ENCODE measurements at regions not wholly inside any gene's neighbourhood (a gene's known extent, or its start where the extent isn't known, plus 50 kb on each side); places are given as distances from the start of the nearest gene placed in this dataset.

DNA sequence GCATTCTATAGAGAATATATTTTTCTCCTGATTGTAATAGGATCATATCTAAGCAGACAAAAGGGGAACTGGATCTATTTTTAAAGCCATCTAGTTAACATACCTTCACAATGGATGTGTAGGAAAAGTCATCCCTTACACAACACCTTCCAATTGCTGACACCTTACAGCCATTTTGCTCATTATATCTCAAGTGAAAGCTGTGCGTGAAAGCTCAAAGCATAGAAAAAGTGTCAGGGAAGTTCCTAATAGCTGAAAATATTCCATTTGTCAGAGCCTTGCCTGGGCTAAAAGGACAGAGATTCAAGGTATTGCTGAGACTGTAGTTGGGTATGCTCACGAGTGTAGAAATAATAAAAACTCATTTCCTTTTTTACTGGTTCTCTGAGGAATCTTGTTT is 340.6 kb upstream of the KLHL1 start:
- TF ChIP-seq, protein P1, sequence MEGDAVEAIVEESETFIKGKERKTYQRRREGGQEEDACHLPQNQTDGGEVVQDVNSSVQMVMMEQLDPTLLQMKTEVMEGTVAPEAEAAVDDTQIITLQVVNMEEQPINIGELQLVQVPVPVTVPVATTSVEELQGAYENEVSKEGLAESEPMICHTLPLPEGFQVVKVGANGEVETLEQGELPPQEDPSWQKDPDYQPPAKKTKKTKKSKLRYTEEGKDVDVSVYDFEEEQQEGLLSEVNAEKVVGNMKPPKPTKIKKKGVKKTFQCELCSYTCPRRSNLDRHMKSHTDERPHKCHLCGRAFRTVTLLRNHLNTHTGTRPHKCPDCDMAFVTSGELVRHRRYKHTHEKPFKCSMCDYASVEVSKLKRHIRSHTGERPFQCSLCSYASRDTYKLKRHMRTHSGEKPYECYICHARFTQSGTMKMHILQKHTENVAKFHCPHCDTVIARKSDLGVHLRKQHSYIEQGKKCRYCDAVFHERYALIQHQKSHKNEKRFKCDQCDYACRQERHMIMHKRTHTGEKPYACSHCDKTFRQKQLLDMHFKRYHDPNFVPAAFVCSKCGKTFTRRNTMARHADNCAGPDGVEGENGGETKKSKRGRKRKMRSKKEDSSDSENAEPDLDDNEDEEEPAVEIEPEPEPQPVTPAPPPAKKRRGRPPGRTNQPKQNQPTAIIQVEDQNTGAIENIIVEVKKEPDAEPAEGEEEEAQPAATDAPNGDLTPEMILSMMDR (optimal IDR thresholded peaks at IDR 0.05 in 1 of 3, IDR thresholded peaks at IDR 0.05 in 1 of 3, conservative IDR thresholded peaks at IDR 0.05 in 1 of 3; ENCODE audit: extremely low read depth in 1 of 3, insufficient read depth in 2 of 3, low read length in 3 of 3), result no peak
- no peak for TF ChIP-seq EZH2 (IDR thresholded peaks at IDR 0.05; ENCODE audit: low read length)
